Ammon's horn (tissue), 1 donor: ENCODE measurements at regions not wholly inside any gene's neighbourhood (a gene's known extent, or its start where the extent isn't known, plus 50 kb on each side); places are given as distances from the start of the nearest gene placed in this dataset.
A peak's percentile ranks its signal among the peaks of the same experiment; 100 is the strongest.
"Not testable (repeated sequence)": the region's sequence is repeated elsewhere in the genome, so short reads cannot be mapped to it uniquely, and the experiment has no call there.

ENCODE experiments used
- DNase-seq: peaks from one replicate; pipeline ENCODE4 v3.0.0-alpha.2; 2016; ENCODE audit warnings: low spot score

DNA sequence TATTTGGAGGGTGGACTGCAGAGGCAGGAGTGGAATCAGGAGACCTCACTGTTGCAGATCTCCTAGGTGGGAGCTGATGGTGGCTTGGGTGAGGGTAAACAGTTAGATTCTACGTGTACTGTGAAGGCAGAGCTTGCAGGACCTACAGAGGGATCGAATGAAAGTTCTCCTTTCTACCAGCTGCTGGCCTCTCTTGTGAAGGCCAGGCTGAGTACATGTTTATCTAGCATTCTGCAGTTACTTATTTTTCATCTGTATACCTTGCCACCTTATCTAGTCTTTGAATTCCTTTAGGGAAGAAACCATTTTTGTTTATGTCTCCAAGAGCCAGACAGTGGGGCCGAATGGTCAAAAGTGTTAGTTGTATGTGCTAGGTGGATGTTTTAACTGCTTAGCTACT lies 57.6 kb downstream of the PTTG1 start:
- no peak for DNase-seq

DNA sequence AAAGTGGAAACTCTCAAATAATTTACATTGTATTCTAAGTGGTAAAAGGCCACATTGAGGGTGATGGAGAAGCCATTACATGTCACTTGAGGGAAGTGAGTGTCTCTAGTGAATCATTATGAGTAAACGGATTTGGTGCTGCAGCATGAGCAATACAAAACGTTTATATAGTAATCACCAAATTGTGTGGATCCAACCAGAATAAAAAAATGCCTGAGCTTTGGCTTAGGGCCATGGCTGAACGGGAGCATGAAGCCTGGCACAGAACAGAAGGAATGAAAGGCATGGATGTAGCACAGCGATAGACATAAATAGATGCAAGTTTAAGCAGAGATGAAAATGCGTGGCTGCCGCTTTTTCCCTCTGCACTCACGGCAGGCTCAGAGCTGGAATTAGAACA lies 58.3 kb downstream of the PTTG1 start:
- peak; percentile 40 for DNase-seq

DNA sequence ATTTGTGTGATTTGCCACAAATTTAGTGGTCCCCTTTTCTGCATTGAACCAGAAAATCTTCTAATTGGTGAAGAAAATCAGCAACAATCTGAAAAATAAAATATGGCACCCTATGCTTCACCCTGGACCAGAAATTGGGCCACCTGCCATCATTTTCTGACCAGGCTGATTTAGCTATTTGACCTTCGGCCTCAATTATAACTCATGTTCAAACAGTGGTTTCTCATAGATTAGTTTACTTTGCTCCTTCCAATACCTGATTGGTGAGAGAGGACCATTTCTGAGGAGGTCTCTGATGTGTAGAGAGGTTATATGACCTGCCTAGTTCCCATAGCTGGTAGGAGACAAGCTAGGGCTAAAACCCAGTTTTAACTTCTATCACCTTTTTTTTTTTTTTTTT lies 59.0 kb downstream of the PTTG1 start:
- no peak for DNase-seq

DNA sequence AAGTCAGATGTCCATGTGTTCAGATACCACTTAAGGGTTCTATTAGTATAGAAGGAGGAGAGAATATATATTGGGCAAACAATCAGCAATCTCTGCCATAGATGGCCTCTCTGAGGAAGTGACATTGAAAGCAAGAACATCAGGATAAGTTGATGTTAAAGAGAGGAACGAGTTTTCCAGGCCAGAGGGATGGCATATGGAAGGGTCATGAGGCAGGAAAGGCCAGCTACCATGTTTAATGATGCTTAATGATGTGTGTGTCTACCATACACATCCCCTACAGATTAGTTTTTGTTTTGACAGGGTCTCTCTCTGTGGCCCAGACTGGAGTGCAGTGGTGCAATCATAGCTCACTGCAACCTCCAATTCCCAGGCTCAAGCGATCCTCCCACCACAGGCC lies 63.0 kb downstream of the PTTG1 start:
- DNase-seq: no peak

DNA sequence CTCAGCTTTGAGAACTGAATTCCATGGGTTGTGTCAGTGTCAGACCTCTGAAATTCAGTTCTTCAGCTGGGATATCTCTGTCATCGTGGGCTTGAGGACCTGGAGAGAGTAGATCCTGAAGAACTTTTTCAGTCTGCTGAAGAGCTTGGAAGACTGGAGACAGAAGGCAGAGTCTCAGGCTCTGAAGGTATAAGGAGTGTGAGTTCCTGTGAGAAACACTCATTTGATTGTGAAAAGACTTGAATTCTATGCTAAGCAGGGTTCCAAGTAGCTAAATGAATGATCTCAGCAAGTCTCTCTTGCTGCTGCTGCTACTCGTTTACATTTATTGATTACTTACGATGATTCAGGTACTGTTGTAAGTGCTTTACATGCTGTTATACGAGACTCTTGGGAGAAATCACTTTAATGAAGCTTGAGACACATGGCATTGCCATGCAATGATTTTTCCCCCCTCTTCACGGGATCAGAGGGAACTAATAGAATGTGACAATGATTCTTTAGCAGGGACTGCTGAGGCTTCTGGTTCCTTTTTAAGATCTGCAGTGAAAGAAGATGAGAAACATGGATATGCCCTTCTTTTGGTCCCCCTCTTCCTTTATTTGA lies 63.8 kb downstream of the PTTG1 start:
- no peak for DNase-seq

DNA sequence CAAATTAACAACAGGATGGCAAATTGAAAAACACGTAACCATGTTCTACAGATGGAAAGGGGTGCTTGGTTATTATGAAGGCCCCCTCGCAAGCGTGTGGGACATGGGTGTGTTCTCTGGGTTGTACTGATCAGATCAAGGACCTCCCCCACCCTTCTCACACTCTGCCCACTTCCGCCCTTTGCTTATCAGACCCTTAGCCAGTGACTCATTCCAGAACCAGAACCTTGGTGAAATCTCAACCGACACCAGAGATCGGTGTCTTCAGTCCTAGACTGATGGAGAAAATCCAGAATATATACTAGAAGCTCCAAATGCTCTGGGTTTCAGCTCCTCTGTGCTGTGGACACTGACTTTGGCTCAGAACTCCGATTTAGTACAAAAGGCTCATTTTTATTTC lies 64.9 kb downstream of the PTTG1 start:
- no peak for DNase-seq

DNA sequence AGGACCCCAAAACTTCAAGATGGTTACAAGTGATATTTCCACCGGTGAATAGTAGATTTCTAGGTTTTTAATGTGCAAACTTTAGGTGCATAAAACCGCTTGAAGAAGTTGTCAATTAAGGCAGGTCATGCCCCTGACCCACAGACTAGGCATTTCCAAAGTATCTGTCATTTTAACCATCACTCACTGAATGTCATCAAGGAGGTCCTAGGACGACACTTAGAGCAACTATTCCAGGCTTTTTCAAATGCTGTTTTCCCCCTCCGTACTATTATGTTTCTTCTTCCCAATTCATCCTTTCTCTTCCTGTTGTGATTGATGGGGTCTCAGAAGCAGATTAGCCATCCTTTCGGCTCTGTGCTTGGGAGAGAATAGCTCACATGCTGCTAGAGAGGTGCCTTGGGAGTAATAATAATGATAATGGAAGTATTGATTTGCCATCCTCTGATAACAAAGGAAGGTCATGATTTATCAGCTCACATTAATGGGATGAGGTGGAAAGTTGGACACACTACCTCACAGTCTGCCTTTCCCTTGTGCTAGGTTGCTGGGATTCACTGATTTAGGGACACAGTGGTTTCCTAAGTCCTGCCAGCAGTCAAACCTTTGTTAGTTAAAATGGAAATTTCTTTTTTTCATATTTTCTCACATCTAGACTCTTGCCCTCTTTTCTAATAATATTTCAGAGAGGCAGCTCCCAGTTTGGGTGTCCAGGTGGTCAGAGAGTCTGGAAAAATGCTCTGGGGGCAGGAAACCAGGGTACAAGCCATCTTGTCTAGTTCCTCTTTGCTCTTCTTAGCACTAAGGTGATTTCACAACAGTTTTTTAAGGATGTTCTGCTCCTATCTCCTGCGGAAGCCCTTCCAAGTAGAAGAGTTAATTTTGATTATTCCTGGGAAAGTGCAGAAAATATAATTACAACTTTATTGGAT lies 67.0 kb downstream of the PTTG1 start:
- no peak for DNase-seq

DNA sequence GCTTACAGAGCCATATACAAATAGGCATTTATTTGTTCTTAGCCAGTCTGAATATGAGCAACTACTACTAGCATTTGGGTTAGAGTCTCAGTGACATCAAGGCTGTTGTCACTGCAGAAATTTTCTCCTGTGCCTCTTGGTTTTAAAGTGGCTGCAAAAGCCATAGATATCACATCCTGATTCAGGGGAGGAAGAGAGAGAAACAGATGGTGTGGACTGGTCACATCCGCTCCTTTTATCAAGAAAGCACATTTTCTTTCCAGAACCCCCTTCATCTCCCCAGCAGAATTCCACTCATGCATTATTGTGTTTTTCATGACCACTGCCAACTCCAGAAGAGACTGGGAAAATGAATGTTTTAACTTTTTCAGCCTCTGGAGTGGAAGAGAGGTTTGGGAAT lies 69.8 kb downstream of the PTTG1 start:
- DNase-seq: no peak

DNA sequence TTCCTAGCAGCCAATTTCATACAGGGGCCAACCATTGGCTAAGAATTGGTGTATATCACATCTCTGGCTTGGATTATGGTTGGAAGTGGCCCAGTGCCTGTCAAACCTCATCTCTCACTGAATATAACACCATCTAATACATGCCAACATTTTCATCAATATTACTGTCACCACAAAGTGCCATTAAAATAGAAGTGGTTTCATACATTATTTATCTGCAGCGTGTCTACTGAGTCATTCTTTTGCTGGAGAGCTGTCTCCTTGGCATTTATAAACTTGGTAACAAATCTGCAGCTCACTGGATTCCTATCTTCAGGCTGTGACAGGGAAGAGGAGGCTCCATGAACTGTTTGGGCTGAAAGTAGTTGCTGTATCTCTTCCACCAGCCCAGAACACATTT lies 70.9 kb downstream of the PTTG1 start:
- DNase-seq: no peak

DNA sequence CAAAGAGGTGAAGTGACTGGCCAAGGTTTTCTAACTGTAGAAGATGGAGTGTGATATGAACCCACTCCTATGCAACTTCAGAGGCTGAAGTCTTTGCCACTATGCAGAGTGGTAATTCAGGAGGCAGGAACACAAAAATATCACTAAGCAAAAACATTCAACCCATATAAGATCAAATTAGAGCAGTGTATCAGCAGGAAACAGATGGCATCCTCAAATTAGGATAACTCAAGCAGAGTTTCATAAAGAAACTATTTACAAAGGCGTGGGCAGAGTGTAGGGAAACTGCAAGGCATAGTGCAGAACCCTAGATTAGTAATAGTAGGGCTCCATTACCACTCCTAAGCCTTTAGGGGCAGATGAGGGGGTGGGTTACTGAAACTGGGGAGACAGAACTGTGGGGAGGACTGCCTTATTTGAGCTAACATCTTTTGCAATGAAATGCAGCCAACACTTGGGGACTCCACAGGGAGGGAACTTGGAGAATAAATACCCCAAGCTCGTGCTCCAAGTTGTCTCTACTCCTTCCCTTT lies 72.2 kb downstream of the PTTG1 start:
- DNase-seq: peak; percentile 24

DNA sequence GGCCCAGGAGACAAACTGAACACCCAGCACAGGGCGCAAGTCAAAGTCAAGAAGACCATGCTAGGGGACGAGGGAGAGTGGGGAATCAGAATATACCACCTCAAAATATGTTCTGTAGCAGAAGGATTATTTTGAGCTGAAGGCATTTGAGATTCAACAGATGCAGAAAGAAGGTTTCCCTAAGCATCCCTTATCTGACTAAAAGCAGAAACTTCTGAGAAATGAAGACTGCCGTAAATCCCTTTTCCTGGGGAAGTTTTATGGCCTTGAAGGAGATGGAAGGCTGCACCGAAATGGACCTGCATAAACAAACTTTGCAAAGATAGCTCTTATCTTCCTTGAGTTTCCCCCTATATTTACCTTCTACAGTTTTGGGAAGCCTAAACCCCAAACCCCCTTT lies 72.8 kb downstream of the PTTG1 start:
- no peak for DNase-seq

DNA sequence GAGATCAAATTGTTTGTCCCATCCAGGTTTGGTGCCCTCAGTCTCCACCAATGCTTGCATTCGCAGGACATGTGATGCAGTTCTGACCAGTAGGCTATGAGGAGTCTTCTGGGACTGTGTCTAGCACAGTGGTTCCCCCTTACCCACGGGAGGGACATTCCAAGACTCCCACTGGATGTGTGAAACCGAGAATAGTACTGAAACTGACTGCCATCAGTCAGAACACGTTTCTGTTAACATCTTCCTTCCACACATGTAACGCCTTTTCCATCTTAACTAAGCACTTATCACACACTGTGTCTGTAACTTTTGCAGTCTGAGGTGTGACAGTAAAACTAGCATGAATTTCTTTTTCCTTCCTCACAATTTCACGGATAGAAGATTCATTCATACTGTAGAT lies 74.7 kb downstream of the PTTG1 start:
- DNase-seq: no peak

DNA sequence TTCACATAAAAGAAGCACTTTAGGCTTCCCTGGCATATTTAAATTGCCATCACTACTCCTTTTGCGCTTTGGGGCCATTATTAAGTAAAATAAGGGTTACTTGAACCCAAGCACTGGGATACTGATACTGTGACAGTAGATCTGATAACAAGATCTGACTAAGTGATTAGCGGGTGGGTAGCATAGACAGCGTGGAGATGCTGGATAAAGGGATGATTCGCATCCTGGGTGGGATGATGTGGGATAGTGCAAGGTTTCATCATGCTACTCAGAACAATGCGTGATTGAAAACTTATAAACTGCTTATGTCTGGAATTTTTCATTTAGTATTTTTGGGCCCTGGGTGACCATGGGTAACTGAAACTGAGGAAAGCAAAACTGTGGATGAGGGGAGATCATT lies 75.1 kb downstream of the PTTG1 start:
- no peak for DNase-seq

DNA sequence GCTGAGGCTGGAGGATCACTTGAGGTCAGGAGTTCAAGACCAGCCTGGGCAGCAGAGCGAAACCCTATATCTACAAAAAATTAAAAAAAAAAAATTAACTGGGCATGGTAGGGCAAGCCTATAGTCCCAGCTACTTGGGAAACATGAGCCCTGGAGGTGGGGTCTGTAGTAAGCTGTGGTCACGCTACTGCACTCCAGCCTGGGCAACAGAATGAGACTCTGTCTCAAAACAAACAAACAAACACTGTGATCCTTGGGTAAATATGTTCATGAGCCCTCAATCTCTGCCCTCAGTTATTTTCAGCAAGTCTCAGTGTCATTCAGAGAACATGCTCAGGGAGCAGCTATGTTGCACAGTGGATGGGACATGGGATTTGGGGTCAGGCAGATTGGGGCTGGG lies 76.2 kb downstream of the PTTG1 start:
- DNase-seq: no peak

DNA sequence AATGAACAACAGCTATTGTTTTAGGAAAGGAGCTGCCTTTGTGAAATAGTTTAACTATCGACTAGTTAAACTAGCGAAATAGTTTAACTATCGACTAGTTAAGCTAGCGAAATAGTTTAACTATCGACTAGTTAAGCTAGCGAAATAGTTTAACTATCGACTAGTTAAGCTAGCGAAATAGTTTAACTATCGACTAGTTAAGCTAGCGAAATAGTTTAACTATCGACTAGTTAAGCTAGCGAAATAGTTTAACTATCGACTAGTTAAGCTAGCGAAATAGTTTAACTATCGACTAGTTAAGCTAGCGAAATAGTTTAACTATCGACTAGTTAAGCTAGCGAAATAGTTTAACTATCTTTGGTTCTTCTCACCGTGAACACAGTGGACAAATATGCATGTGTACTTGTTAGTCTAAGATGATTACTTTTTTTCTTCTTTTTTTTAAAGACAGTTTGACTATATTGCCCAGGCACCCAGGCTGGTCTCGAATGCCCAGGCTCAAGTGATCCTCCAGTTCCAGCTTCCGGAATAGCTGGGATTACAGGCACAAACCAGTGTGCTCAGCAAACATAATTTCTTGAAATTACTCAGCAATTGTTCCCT lies 76.9 kb downstream of the PTTG1 start:
- DNase-seq: not testable (repeated sequence)

DNA sequence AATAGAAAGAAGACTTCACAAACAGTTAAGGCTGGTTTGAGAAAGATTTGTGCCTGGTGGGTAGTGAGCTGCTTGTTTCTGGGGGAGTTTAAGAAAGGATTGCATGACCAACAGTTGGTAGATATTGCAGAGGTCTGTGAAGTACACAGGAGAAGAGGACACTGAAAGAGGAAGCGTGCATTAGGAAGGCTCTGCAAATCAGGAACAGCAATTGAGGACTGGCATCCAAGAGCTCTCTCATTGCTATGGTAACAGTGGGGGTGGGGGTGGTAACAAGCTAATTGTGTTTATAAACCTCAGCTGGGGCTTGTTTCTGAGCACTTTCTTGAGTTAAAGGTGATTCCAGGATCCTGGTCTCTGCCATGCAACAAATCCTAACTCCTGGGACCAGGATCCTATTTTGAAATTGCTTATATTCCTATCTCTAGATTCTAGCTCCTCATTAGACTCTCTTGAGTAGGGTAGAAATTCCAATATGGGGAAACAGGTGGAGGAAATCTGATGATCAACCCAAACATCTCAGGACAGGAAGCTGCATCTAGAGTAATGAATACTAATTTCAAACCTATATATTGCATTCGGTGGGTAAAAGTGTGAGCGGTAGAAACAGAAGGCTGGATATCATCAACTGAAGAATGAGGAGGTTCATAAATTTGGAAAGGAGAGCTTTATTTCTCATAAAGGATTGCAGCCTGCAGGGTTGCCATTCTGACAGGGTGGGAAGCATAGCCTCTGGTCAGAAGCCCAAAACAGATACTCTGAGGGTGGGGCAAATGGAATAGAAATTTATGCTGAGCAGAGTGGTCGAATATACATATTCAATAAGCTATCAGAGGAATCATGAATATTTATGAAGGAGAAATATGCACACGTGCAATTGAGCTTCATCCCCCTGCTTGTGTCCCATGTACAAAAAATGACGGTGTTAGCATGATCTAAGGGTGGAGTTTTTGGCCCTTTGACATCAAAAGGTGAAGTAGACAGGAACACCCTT lies 79.4 kb downstream of the PTTG1 start:
- DNase-seq: peak; percentile 63

DNA sequence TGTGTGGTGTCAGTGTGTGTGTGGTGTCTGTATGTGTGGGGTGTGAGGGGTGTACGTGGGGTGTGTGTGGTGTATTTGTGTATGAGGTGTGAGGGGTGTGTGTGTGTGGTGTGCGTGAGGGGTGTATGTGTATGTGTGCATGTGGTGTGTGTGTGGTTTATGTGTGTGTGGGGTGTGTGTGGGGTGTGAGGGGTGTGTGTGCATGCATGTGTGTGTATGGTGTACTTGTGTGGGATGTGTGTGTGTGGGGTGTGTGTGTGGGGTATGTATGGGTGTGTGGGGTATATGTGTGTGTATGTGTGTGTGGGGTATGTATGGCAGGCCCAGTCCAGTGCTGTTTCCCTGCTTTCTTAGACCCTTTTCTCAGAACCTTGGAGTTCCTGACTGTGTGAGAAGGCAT lies 83.3 kb downstream of the PTTG1 start:
- no peak for DNase-seq

DNA sequence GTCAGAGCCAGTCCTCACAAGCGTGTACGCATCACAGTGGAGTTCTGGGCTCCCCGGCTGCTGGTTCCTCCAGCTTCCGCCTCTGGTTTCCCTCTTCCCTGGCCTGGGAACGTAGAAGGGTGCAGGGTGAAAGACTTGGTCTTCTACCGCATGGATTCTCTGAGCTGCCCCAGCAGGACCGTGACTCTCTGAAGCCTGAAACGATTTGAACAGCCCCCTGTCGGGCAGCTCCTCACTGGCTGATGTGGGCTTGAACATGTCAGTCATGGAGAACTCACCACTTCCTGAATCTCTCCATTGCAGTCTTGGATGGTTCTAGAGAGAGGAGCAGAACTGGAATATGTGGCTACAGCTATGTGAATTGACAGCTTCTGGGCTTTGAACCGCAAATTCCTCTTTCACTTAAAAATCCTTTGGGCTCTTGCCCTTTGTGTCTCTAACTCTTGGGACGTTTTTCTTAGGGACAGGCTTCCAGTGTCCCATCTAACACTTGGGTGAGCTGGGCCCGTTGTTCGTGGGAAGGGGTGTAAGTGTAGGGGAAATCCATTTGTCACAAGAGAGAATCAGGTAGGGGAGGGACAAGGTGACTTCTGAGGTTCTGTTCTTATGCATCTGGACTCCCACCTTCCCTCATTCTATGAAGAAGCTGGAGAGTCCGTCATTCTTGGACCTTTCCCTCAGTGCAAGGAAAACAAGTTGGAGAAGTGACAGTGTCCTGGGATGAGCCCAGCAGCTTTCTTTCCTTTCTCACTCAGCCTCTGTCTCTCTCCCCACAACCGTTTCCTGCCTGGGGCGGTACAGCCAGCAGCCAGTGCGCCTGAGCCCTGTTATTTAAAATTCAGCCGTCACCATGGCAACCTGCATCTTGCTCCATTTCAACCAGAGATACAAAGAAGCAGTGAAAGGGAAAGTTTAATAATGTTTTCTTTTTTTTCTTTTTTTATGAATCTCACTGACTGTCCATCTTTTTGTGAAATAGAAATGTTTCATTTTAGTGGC lies 84.7 kb downstream of the PTTG1 start:
- DNase-seq: peak; percentile 86

DNA sequence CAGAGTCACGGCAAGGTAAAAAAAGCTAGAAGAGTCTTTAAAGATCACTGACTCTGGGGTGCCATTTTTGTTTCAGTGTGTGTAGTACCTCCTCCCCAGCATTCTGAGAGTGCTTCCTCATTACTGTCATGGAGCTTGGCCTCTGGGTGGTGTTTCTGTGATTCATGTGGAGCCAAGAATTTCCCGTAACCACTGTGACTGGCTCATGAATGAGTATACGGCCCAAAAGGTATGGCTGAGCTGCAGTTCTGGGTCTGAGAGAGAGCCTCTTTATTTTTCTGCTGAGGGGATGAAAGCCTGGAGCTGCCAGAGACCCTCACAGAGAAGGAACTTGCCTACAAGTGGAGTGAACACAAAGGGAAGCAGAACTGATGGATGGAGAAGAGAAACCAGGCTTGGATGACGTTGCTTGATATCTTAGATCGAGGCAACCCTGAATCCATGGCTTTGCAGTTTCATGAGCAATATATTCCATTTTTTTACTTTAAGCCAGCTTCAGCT lies 85.6 kb downstream of the PTTG1 start:
- DNase-seq: peak; percentile 24

DNA sequence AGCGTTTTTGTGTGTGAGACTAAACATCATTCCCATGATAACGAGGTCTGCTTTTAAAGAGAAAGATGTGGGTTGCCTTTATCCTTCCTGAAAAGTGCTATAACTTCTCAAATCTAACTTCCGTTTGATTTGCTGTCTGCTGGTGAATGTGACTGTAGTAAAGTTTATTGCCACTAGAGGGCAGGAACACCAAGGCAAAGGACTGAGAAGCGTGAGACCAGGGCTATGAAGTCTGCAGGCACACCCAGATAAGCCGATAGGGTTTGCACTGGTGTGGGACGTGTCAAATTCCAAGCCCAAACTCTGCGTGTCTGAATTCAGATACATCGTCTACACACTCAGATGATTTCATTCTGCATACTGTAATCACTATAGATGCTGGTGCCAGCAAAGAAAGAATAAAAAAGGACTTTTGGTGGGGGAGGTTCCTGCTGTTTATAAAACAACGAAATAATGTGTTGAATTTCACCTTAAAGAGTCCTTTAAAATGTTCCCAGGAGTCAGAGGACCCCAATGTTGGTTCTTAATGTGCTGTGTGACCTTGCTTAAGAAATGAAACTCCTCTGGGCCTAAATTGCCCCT lies 87.2 kb downstream of the PTTG1 start:
- DNase-seq: peak; percentile 93
